GM23338 (cell line): ENCODE measurements at regions not wholly inside any gene's neighbourhood (a gene's known extent, or its start where the extent isn't known, plus 50 kb on each side); places are given as distances from the start of the nearest gene placed in this dataset.

ENCODE experiments used
- ATAC-seq: fragments of 200-7000 bp; cut with Tn5 transposase; 3 replicates; pipeline ENCODE4 v1.9.1; 2020
- DNase-seq: peaks from one replicate; pipeline ENCODE4 v3.0.0-alpha.2; 2015; ENCODE audit warnings: low spot score
- H2AFZ ChIP-seq: fragments of 200-600 bp; sonication (generic); 2 replicates; pipeline ENCODE4 v1.8.0; 2016; ENCODE audit warnings: antibody characterized with exemption, mild to moderate bottlenecking, moderate library complexity
- H3F3A ChIP-seq: fragments of 200-600 bp; sonication (generic); replicated peaks from 2 replicates; pipeline ENCODE4 v1.8.0; 2017; ENCODE audit warnings: antibody characterized with exemption, mixed run types, low read depth
- H3K27ac ChIP-seq: fragments of 200-600 bp; sonication (generic); 2 replicates; pipeline ENCODE4 v1.6.1; 2016; ENCODE audit warnings: low read depth
- H3K27me3 ChIP-seq: fragments of 200-600 bp; sonication (generic); 2 replicates; pipeline ENCODE4 v1.8.0; 2016; ENCODE audit warnings: mild to moderate bottlenecking, mixed run types, moderate library complexity; ENCODE audit not compliant: insufficient read depth
- H3K36me3 ChIP-seq: fragments of 200-600 bp; sonication (generic); 2 replicates; pipeline ENCODE4 v1.8.0; 2016; ENCODE audit warnings: mild to moderate bottlenecking; ENCODE audit not compliant: insufficient read depth
- H3K4me1 ChIP-seq: fragments of 200-600 bp; sonication (generic); 2 replicates; pipeline ENCODE4 v1.8.0; 2016; ENCODE audit warnings: mild to moderate bottlenecking, moderate library complexity; ENCODE audit not compliant: insufficient read depth
- H3K4me2 ChIP-seq: fragments of 200-600 bp; sonication (generic); 2 replicates; pipeline ENCODE4 v1.7.1; 2017; ENCODE audit warnings: mixed run types
- H3K4me3 ChIP-seq: fragments of 200-600 bp; sonication (generic); 2 replicates; pipeline ENCODE4 v1.6.1; 2016; ENCODE audit warnings: mixed run types
- H3K79me2 ChIP-seq: fragments of 200-600 bp; sonication (generic); replicated peaks from 2 replicates; pipeline ENCODE4 v1.8.0; 2017; ENCODE audit warnings: mild to moderate bottlenecking; ENCODE audit not compliant: insufficient read depth
- H3K9me2 ChIP-seq: fragments of 200-600 bp; sonication (generic); 2 replicates; pipeline ENCODE4 v1.8.0; 2017; ENCODE audit not compliant: insufficient read depth
- H4K20me1 ChIP-seq: fragments of 200-600 bp; sonication (generic); replicated peaks from 2 replicates; pipeline ENCODE4 v1.8.0; 2017; ENCODE audit warnings: mild to moderate bottlenecking; ENCODE audit not compliant: insufficient read depth
- H3K27ac Mint-ChIP-seq: 2 replicates; pipeline ENCODE4 v1.8.0; 2020; ENCODE audit warnings: inconsistent platforms, mild to moderate bottlenecking, moderate library complexity, mixed read lengths
- H3K27me3 Mint-ChIP-seq: 3 replicates; pipeline ENCODE4 v1.8.0; 2022; ENCODE audit warnings: low read depth, mild to moderate bottlenecking, moderate library complexity, mixed read lengths, inconsistent platforms; ENCODE audit not compliant: insufficient read depth, poor library complexity
- H3K36me3 Mint-ChIP-seq: 3 replicates; pipeline ENCODE4 v1.8.0; 2021; ENCODE audit warnings: low read depth, mild to moderate bottlenecking, inconsistent platforms, moderate library complexity, mixed read lengths
- H3K4me1 Mint-ChIP-seq: 3 replicates; pipeline ENCODE4 v1.8.0; 2020; ENCODE audit warnings: mild to moderate bottlenecking, inconsistent platforms, mixed read lengths
- H3K4me3 Mint-ChIP-seq: 3 replicates; pipeline ENCODE4 v1.8.0; 2021; ENCODE audit warnings: moderate library complexity, mild to moderate bottlenecking, inconsistent platforms, mixed read lengths
- H3K9me3 Mint-ChIP-seq: 3 replicates; pipeline ENCODE4 v1.8.0; 2020; ENCODE audit warnings: moderate library complexity, mild to moderate bottlenecking, inconsistent platforms, mixed read lengths
- CREB1 ChIP-seq: fragments of 250-450 bp; sonication (Bioruptor Pico); IDR thresholded peaks from 2 replicates; pipeline ENCODE4 v1.5.0; 2020; ENCODE audit warnings: low read depth, mild to moderate bottlenecking, moderate library complexity
- EZH2 ChIP-seq: fragments of 200-600 bp; sonication (generic); IDR thresholded peaks from one replicate; pipeline ENCODE4 v1.8.0; 2017; ENCODE audit warnings: antibody characterized with exemption, mild to moderate bottlenecking, low read depth; ENCODE audit not compliant: unreplicated experiment
- EZH2phosphoT487 ChIP-seq: fragments of 200-600 bp; sonication (generic); IDR thresholded peaks from one replicate; pipeline ENCODE4 v1.8.1; 2018; ENCODE audit warnings: antibody characterized with exemption; ENCODE audit not compliant: unreplicated experiment
- ZNF114 ChIP-seq: fragments of 250-450 bp; sonication (Bioruptor Pico); IDR thresholded peaks from 2 replicates; pipeline ENCODE4 v1.5.0; 2020; ENCODE audit warnings: mild to moderate bottlenecking, moderate library complexity
- ZNF331 ChIP-seq: fragments of 250-450 bp; sonication (Bioruptor Pico); IDR thresholded peaks from 2 replicates; pipeline ENCODE4 v1.5.0; 2020; ENCODE audit warnings: low read depth, mild to moderate bottlenecking, moderate library complexity
- TF ChIP-seq, protein P1 (sequence below): fragments of 250-450 bp; sonication (Bioruptor Pico); IDR thresholded peaks from 2 replicates; pipeline ENCODE4 v1.5.0; 2020; ENCODE audit warnings: mild to moderate bottlenecking, moderate library complexity
- TF ChIP-seq, protein P2 (sequence below): IDR thresholded peaks from 2 replicates; pipeline ENCODE4 v1.6.1; 2016; ENCODE audit warnings: antibody characterized with exemption

DNA sequence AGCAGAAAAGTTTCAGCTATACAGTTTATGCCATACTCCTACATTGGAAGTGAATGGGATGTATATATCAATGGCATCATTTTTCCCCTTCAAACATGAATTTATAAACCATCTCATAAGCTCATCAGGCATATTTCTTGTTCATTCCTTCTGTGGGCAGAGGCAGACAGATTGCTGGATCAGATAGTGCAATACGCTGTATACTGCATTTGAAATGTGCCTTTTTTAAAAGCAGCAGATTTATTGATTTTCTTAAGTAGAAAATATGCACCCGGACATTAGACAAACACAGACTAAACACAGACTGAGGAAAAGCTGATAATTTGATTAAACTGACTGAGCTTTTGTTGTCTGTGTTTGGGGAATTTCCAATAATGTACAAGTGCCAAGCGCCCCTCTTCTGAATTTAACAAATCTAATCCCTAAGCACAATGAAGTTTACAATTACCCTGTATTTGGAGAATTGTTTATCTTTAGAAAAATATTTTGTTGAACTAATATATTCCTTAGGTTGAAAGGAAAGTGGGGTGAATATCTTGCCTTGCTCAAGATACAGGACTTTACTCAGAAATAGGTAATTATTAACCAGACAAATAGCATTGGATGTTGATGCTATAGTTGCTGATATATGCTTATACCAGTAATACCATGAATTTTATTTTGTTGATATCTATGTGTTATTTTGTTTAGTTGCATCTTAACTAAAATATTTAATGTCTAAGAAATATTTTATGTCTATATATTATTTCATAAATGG, 566.6 kb upstream of the MEF2C start:
- peak overlapping the region; percentile 61 for H3K27ac Mint-ChIP-seq
- ATAC-seq (no peak), DNase-seq (no peak)
- no peak overlapping the region for H3K27ac ChIP-seq
- H3K27me3 ChIP-seq: no peaks in the 10 kb centered on the region
- H3K4me3 Mint-ChIP-seq: no peak overlapping the region
- TF ChIP-seq, protein P1, sequence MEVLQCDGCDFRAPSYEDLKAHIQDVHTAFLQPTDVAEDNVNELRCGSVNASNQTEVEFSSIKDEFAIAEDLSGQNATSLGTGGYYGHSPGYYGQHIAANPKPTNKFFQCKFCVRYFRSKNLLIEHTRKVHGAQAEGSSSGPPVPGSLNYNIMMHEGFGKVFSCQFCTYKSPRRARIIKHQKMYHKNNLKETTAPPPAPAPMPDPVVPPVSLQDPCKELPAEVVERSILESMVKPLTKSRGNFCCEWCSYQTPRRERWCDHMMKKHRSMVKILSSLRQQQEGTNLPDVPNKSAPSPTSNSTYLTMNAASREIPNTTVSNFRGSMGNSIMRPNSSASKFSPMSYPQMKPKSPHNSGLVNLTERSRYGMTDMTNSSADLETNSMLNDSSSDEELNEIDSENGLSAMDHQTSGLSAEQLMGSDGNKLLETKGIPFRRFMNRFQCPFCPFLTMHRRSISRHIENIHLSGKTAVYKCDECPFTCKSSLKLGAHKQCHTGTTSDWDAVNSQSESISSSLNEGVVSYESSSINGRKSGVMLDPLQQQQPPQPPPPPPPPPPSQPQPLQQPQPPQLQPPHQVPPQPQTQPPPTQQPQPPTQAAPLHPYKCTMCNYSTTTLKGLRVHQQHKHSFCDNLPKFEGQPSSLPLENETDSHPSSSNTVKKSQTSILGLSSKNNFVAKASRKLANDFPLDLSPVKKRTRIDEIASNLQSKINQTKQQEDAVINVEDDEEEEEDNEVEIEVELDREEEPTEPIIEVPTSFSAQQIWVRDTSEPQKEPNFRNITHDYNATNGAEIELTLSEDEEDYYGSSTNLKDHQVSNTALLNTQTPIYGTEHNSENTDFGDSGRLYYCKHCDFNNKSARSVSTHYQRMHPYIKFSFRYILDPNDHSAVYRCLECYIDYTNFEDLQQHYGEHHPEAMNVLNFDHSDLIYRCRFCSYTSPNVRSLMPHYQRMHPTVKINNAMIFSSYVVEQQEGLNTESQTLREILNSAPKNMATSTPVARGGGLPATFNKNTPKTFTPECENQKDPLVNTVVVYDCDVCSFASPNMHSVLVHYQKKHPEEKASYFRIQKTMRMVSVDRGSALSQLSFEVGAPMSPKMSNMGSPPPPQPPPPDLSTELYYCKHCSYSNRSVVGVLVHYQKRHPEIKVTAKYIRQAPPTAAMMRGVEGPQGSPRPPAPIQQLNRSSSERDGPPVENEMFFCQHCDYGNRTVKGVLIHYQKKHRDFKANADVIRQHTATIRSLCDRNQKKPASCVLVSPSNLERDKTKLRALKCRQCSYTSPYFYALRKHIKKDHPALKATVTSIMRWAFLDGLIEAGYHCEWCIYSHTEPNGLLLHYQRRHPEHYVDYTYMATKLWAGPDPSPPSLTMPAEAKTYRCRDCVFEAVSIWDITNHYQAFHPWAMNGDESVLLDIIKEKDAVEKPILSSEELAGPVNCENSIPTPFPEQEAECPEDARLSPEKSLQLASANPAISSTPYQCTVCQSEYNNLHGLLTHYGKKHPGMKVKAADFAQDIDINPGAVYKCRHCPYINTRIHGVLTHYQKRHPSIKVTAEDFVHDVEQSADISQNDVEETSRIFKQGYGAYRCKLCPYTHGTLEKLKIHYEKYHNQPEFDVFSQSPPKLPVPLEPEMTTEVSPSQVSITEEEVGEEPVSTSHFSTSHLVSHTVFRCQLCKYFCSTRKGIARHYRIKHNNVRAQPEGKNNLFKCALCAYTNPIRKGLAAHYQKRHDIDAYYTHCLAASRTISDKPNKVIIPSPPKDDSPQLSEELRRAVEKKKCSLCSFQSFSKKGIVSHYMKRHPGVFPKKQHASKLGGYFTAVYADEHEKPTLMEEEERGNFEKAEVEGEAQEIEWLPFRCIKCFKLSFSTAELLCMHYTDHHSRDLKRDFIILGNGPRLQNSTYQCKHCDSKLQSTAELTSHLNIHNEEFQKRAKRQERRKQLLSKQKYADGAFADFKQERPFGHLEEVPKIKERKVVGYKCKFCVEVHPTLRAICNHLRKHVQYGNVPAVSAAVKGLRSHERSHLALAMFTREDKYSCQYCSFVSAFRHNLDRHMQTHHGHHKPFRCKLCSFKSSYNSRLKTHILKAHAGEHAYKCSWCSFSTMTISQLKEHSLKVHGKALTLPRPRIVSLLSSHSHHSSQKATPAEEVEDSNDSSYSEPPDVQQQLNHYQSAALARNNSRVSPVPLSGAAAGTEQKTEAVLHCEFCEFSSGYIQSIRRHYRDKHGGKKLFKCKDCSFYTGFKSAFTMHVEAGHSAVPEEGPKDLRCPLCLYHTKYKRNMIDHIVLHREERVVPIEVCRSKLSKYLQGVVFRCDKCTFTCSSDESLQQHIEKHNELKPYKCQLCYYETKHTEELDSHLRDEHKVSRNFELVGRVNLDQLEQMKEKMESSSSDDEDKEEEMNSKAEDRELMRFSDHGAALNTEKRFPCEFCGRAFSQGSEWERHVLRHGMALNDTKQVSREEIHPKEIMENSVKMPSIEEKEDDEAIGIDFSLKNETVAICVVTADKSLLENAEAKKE (CRISPR knock-in tag): no peak
- TF ChIP-seq CREB1 (CRISPR knock-in tag) (no peak), ZNF331 (no peak), EZH2 (no peak), EZH2phosphoT487 (no peak), ZNF114 (CRISPR knock-in tag) (no peak)
- TF ChIP-seq, protein P2, sequence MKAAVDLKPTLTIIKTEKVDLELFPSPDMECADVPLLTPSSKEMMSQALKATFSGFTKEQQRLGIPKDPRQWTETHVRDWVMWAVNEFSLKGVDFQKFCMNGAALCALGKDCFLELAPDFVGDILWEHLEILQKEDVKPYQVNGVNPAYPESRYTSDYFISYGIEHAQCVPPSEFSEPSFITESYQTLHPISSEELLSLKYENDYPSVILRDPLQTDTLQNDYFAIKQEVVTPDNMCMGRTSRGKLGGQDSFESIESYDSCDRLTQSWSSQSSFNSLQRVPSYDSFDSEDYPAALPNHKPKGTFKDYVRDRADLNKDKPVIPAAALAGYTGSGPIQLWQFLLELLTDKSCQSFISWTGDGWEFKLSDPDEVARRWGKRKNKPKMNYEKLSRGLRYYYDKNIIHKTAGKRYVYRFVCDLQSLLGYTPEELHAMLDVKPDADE: no peak
- H3K9me3 Mint-ChIP-seq: no peaks in the 10 kb centered on the region
- peaks cover 2% of the 10 kb centered on the region for H3K27me3 Mint-ChIP-seq
- no peaks in the 10 kb centered on the region for H3K36me3 ChIP-seq
- no peaks in the 10 kb centered on the region for H4K20me1 ChIP-seq
- no peak overlapping the region for H2AFZ ChIP-seq
- H3F3A ChIP-seq: no peaks in the 10 kb centered on the region
- H3K4me1 ChIP-seq: peaks cover 42% of the 10 kb centered on the region
- H3K4me3 ChIP-seq: no peak overlapping the region
- no peaks in the 10 kb centered on the region for H3K9me2 ChIP-seq
- peaks cover 43% of the 10 kb centered on the region for H3K4me1 Mint-ChIP-seq
- H3K36me3 Mint-ChIP-seq: no peaks in the 10 kb centered on the region
- H3K4me2 ChIP-seq: no peak overlapping the region
- no peaks in the 10 kb centered on the region for H3K79me2 ChIP-seq
